DOHH2 (cell line): ENCODE measurements at regions not wholly inside any gene's neighbourhood (a gene's known extent, or its start where the extent isn't known, plus 50 kb on each side); places are given as distances from the start of the nearest gene placed in this dataset.

Experiments
- CTCF ChIP-seq: fragments of 200-600 bp; sonication (generic); IDR thresholded peaks from one replicate; pipeline ENCODE4 v1.5.1; 2014; ENCODE audit warnings: antibody characterized with exemption, mild to moderate bottlenecking, low read depth, low read length; ENCODE audit not compliant: poor library complexity, severe bottlenecking
- EZH2phosphoT487 ChIP-seq: fragments of 200-600 bp; sonication (generic); IDR thresholded peaks from 2 replicates; pipeline ENCODE4 v1.6.1; 2017; ENCODE audit warnings: borderline replicate concordance, mild to moderate bottlenecking, antibody characterized with exemption, low read length, moderate library complexity, mixed read lengths

- TF ChIP-seq CTCF (no peak), EZH2phosphoT487 (no peak)
These were observed 296.5 kb upstream of the GALNTL6 start for GRCh38 chr4:171516694-171517093.
